Ishikawa (cell line): ENCODE measurements at regions not wholly inside any gene's neighbourhood (a gene's known extent, or its start where the extent isn't known, plus 50 kb on each side); places are given as distances from the start of the nearest gene placed in this dataset.

Experiments used
- CREB1 ChIP-seq: IDR thresholded peaks from 2 replicates; pipeline ENCODE4 v1.6.1; 2012; ENCODE audit warnings: low read depth
- FOXM1 ChIP-seq: IDR thresholded peaks from 2 replicates; pipeline ENCODE4 v1.6.1; 2012; ENCODE audit warnings: low read depth, borderline replicate concordance
- RAD21 ChIP-seq: IDR thresholded peaks from 2 replicates; pipeline ENCODE4 v1.6.1; 2012; ENCODE audit warnings: low read depth
- TAF1 ChIP-seq: IDR thresholded peaks from 2 replicates; pipeline ENCODE4 v1.6.1; 2012; ENCODE audit warnings: low read depth, mild to moderate bottlenecking
- TCF12 ChIP-seq: IDR thresholded peaks from 2 replicates; pipeline ENCODE4 v1.6.1; 2012; ENCODE audit warnings: low read depth
- TEAD4 ChIP-seq: IDR thresholded peaks from 2 replicates; pipeline ENCODE4 v1.6.1; 2012
- TF ChIP-seq, protein P1 (sequence below): IDR thresholded peaks from 2 replicates; pipeline ENCODE4 v1.6.1; 2012; ENCODE audit warnings: low read depth, mild to moderate bottlenecking
- TF ChIP-seq, protein P2 (sequence below): IDR thresholded peaks from 2 replicates; pipeline ENCODE4 v1.6.1; 2012

DNA sequence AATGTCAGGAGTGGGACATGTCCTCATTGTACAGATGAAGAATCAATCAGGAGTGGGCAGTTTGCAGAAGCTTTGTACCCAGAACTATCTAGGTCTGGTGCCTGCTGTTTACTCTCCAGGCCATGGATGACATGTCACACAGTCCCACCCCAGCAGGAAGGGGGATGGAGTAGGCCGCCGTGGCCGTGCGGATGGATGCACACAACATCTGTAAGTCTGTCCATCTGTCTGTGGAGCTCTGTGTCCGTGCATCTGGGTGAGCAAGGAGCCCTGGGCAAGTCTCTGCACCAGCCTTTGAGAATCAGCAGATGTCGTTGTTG, 311.5 kb upstream of the IRX4 start:
- TF ChIP-seq FOXM1 (no peak), RAD21 (no peak), CREB1 (no peak), TCF12 (no peak), TAF1 (no peak), TEAD4 (no peak)
- TF ChIP-seq, protein P1, sequence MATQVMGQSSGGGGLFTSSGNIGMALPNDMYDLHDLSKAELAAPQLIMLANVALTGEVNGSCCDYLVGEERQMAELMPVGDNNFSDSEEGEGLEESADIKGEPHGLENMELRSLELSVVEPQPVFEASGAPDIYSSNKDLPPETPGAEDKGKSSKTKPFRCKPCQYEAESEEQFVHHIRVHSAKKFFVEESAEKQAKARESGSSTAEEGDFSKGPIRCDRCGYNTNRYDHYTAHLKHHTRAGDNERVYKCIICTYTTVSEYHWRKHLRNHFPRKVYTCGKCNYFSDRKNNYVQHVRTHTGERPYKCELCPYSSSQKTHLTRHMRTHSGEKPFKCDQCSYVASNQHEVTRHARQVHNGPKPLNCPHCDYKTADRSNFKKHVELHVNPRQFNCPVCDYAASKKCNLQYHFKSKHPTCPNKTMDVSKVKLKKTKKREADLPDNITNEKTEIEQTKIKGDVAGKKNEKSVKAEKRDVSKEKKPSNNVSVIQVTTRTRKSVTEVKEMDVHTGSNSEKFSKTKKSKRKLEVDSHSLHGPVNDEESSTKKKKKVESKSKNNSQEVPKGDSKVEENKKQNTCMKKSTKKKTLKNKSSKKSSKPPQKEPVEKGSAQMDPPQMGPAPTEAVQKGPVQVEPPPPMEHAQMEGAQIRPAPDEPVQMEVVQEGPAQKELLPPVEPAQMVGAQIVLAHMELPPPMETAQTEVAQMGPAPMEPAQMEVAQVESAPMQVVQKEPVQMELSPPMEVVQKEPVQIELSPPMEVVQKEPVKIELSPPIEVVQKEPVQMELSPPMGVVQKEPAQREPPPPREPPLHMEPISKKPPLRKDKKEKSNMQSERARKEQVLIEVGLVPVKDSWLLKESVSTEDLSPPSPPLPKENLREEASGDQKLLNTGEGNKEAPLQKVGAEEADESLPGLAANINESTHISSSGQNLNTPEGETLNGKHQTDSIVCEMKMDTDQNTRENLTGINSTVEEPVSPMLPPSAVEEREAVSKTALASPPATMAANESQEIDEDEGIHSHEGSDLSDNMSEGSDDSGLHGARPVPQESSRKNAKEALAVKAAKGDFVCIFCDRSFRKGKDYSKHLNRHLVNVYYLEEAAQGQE: no peak
- TF ChIP-seq, protein P2, sequence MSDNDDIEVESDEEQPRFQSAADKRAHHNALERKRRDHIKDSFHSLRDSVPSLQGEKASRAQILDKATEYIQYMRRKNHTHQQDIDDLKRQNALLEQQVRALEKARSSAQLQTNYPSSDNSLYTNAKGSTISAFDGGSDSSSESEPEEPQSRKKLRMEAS: no peak
